NOMO-1 treated with DMSO at 0.1 percent for 48 hours (cell line): ENCODE measurements at regions not wholly inside any gene's neighbourhood (a gene's known extent, or its start where the extent isn't known, plus 50 kb on each side); places are given as distances from the start of the nearest gene placed in this dataset.
"Not testable (repeated sequence)": the region's sequence is repeated elsewhere in the genome, so short reads cannot be mapped to it uniquely, and the experiment has no call there.

ENCODE experiments used
- DNase-seq: peaks from one replicate; lab custom pipeline; 2025; ENCODE audit not compliant: unreplicated experiment; lab: John Stamatoyannopoulos, UW

GRCh38 chr6:128739112-128739511, 143.8 kb upstream of the LAMA2 start:
- no peak for DNase-seq

GRCh38 chr6:128738112-128738511, 144.8 kb upstream of the LAMA2 start:
- no peak for DNase-seq

GRCh38 chr6:128736780-128737179, 146.2 kb upstream of the LAMA2 start:
- DNase-seq, result no peak

- no peak for DNase-seq
Observed at GRCh38 chr6:128731249-128732165, 151.4 kb upstream of the LAMA2 start.

- no peak for DNase-seq
Observed at GRCh38 chr6:128727500-128727899, 155.4 kb upstream of the LAMA2 start.

GRCh38 chr6:128725271-128726233, 157.4 kb upstream of the LAMA2 start:
- DNase-seq, result peak; percentile 8

GRCh38 chr6:128724738-128725137, 158.2 kb upstream of the LAMA2 start:
- DNase-seq, result no peak

GRCh38 chr6:128723667-128724066, 159.3 kb upstream of the LAMA2 start:
- no peak for DNase-seq

- DNase-seq, result no peak
Observed at GRCh38 chr6:128720891-128721290, 162.0 kb upstream of the LAMA2 start.

GRCh38 chr6:128719786-128720185, 163.2 kb upstream of the LAMA2 start:
- no peak for DNase-seq

- no peak for DNase-seq
Observed at GRCh38 chr6:128713461-128713860, 169.5 kb upstream of the LAMA2 start.

GRCh38 chr6:128712898-128713297, 170.0 kb upstream of the LAMA2 start:
- no peak for DNase-seq

GRCh38 chr6:128711149-128711548, 171.8 kb upstream of the LAMA2 start:
- DNase-seq, result no peak

GRCh38 chr6:128710315-128710714, 172.6 kb upstream of the LAMA2 start:
- DNase-seq, result no peak

- no peak for DNase-seq
Observed at GRCh38 chr6:128704601-128705000, 178.3 kb upstream of the LAMA2 start.

GRCh38 chr6:128703794-128704193, 179.1 kb upstream of the LAMA2 start:
- DNase-seq, result not testable (repeated sequence)

GRCh38 chr6:128696691-128697689, 176.6 kb upstream of the PTPRK start:
- no peak for DNase-seq

- DNase-seq, result no peak
Observed at GRCh38 chr6:128694303-128695009, 174.1 kb upstream of the PTPRK start.

GRCh38 chr6:128690063-128690462, 169.7 kb upstream of the PTPRK start:
- DNase-seq, result no peak

GRCh38 chr6:128686084-128686483, 165.7 kb upstream of the PTPRK start:
- no peak for DNase-seq
